ENCODE measurements at regions not wholly inside any gene's neighbourhood (a gene's known extent, or its start where the extent isn't known, plus 50 kb on each side); places are given as distances from the start of the nearest gene placed in this dataset.
A peak's percentile ranks its signal among the peaks of the same experiment; 100 is the strongest.

GRCh38 chr12:68538726-68539614, 71.7 kb upstream of the RAP1B start (continued):
- no peak for TF ChIP-seq REST (tag by site-specific recombination; IDR thresholded peaks at IDR 0.05)
- 0 out of 2 replicates have a peak, but pooled peaks have one; percentile 22 for TF ChIP-seq ZNF2 (tag by site-specific recombination; IDR thresholded peaks at IDR 0.05)
- TF ChIP-seq BCL6B (tag by site-specific recombination; IDR thresholded peaks at IDR 0.05): no peak
- TF ChIP-seq ZNF404 (tag by site-specific recombination; IDR thresholded peaks at IDR 0.05): no peak
- TF ChIP-seq ZNF623 (tag by site-specific recombination; IDR thresholded peaks at IDR 0.05): no peak
- peak; percentile 42; the same call in 1 of the 2 replicates for TF ChIP-seq KLF10 (tag by site-specific recombination; IDR thresholded peaks at IDR 0.05)
- TF ChIP-seq ZNF146 (tag by site-specific recombination; IDR thresholded peaks at IDR 0.05): no peak
- no peak for TF ChIP-seq ZNF19 (tag by site-specific recombination; IDR thresholded peaks at IDR 0.05; ENCODE audit: low read depth)
- TF ChIP-seq GLI4 (tag by site-specific recombination; IDR thresholded peaks at IDR 0.05): no peak
- no peak for TF ChIP-seq ZNF16 (tag by site-specific recombination; IDR thresholded peaks at IDR 0.05; ENCODE audit: low read depth)
- no peak for TF ChIP-seq ZNF596 (tag by site-specific recombination; IDR thresholded peaks at IDR 0.05)
- TF ChIP-seq IKZF3 (tag by site-specific recombination; IDR thresholded peaks at IDR 0.05): no peak
- TF ChIP-seq ZNF792 (tag by site-specific recombination; IDR thresholded peaks at IDR 0.05): no peak
- peak; percentile 92 for TF ChIP-seq FEZF1 (tag by site-specific recombination; IDR thresholded peaks at IDR 0.05)
- TF ChIP-seq ZSCAN16 (tag by site-specific recombination; IDR thresholded peaks at IDR 0.05): no peak
- no peak for TF ChIP-seq GLIS2 (tag by site-specific recombination; IDR thresholded peaks at IDR 0.05)
- no peak for TF ChIP-seq ZBTB10 (tag by site-specific recombination; IDR thresholded peaks at IDR 0.05)
- TF ChIP-seq SETDB1 (IDR thresholded peaks at IDR 0.05; ENCODE audit: insufficient read length, low read length): no peak
- no peak for TF ChIP-seq ZNF148 (tag by site-specific recombination; IDR thresholded peaks at IDR 0.05; ENCODE audit: borderline replicate concordance)
- TF ChIP-seq ZNF544 (tag by site-specific recombination; IDR thresholded peaks at IDR 0.05): no peak
- no peak for TF ChIP-seq ZNF830 (tag by site-specific recombination; IDR thresholded peaks at IDR 0.05; ENCODE audit: low read depth)
- no peak for TF ChIP-seq OVOL3 (tag by site-specific recombination; IDR thresholded peaks at IDR 0.05)
- peak; percentile 86 for TF ChIP-seq WT1 (tag by site-specific recombination; IDR thresholded peaks at IDR 0.05)
- TF ChIP-seq ZNF280D (tag by site-specific recombination; IDR thresholded peaks at IDR 0.05): no peak
- no peak for TF ChIP-seq ZNF585B (tag by site-specific recombination; IDR thresholded peaks at IDR 0.05)
- no peak for TF ChIP-seq ZNF777 (tag by site-specific recombination; IDR thresholded peaks at IDR 0.05; ENCODE audit: borderline replicate concordance)

Data from HEK293 (cell line).